ENCODE measurements at regions not wholly inside any gene's neighbourhood (a gene's known extent, or its start where the extent isn't known, plus 50 kb on each side); places are given as distances from the start of the nearest gene placed in this dataset.
"Not testable (repeated sequence)": the region's sequence is repeated elsewhere in the genome, so short reads cannot be mapped to it uniquely, and the experiment has no call there.

GRCh38 chr10:63832686-63833085 is 311.5 kb downstream of the REEP3 start:
- no peak overlapping the region for H3K4me3 ChIP-seq (ENCODE audit: low read depth, low read length)
- DNase-seq (ENCODE audit: low read depth) = no peak
- no peak for TF ChIP-seq CTCF (IDR thresholded peaks at IDR 0.05; ENCODE audit: insufficient read depth, low read depth, low read length, missing control alignments)

GRCh38 chr10:63833411-63834060 is 312.3 kb downstream of the REEP3 start:
- no peak for DNase-seq (ENCODE audit: low read depth)
- no peak for TF ChIP-seq CTCF (IDR thresholded peaks at IDR 0.05; ENCODE audit: insufficient read depth, low read depth, low read length, missing control alignments)
- H3K4me3 ChIP-seq (ENCODE audit: low read depth, low read length) = no peak overlapping the region

GRCh38 chr10:63836666-63837442 is 315.7 kb downstream of the REEP3 start:
- DNase-seq (ENCODE audit: low read depth) = no peak
- TF ChIP-seq CTCF (IDR thresholded peaks at IDR 0.05; ENCODE audit: insufficient read depth, low read depth, low read length, missing control alignments) = no peak
- no peak overlapping the region for H3K4me3 ChIP-seq (ENCODE audit: low read depth, low read length)

- no peak for DNase-seq (ENCODE audit: low read depth)
- no peak overlapping the region for H3K4me3 ChIP-seq (ENCODE audit: low read depth, low read length)
- no peak for TF ChIP-seq CTCF (IDR thresholded peaks at IDR 0.05; ENCODE audit: insufficient read depth, low read depth, low read length, missing control alignments)
These were observed 320.6 kb downstream of the REEP3 start for GRCh38 chr10:63841761-63842160.

GRCh38 chr10:63843107-63843506 is 321.9 kb downstream of the REEP3 start:
- no peak for DNase-seq (ENCODE audit: low read depth)
- no peak for TF ChIP-seq CTCF (IDR thresholded peaks at IDR 0.05; ENCODE audit: insufficient read depth, low read depth, low read length, missing control alignments)
- no peak overlapping the region for H3K4me3 ChIP-seq (ENCODE audit: low read depth, low read length)

- DNase-seq (ENCODE audit: low read depth); H3K4me3 ChIP-seq (ENCODE audit: low read depth, low read length): not testable (repeated sequence)
These were observed 327.7 kb downstream of the REEP3 start for GRCh38 chr10:63848871-63849270.

- H3K4me3 ChIP-seq (ENCODE audit: low read depth, low read length) = no peak overlapping the region
- no peak for DNase-seq (ENCODE audit: low read depth)
- TF ChIP-seq CTCF (IDR thresholded peaks at IDR 0.05; ENCODE audit: insufficient read depth, low read depth, low read length, missing control alignments) = no peak
These were observed 341.7 kb downstream of the REEP3 start for GRCh38 chr10:63862860-63863259.
